22Rv1 (cell line): ENCODE measurements at regions not wholly inside any gene's neighbourhood (a gene's known extent, or its start where the extent isn't known, plus 50 kb on each side); places are given as distances from the start of the nearest gene placed in this dataset.

ENCODE experiments used
- H3K27ac ChIP-seq: fragments of 450-650 bp; 2 replicates; pipeline ENCODE4 v1.5.1; 2017
- CTCF ChIP-seq: fragments of 450-650 bp; IDR thresholded peaks from 2 replicates; pipeline ENCODE4 v1.5.1; 2017; ENCODE audit warnings: mild to moderate bottlenecking
- ZFX ChIP-seq: fragments of 450-650 bp; IDR thresholded peaks from 2 replicates; pipeline ENCODE4 v1.6.1; 2017; ENCODE audit warnings: antibody characterized with exemption, borderline replicate concordance

GRCh38 chr6:1146500-1146899 is 165.4 kb upstream of the FOXQ1 start:
- H3K27ac ChIP-seq: no peak overlapping the region
- TF ChIP-seq CTCF: no peak
- no peak for TF ChIP-seq ZFX

GRCh38 chr6:1145768-1146218 is 166.1 kb upstream of the FOXQ1 start:
- H3K27ac ChIP-seq: no peak overlapping the region
- TF ChIP-seq ZFX (no peak), CTCF (no peak)

GRCh38 chr6:1144842-1145767 is 166.8 kb upstream of the FOXQ1 start:
- H3K27ac ChIP-seq: no peak overlapping the region
- TF ChIP-seq CTCF (no peak), ZFX (no peak)

GRCh38 chr6:1143655-1144054 is 168.2 kb upstream of the FOXQ1 start:
- H3K27ac ChIP-seq: no peak overlapping the region
- TF ChIP-seq ZFX (no peak), CTCF (no peak)

- no peak for TF ChIP-seq ZFX
- TF ChIP-seq CTCF: no peak
- no peak overlapping the region for H3K27ac ChIP-seq
Observed at GRCh38 chr6:1139155-1139890, 172.6 kb upstream of the FOXQ1 start.

- H3K27ac ChIP-seq: no peak overlapping the region
- TF ChIP-seq CTCF: no peak
- TF ChIP-seq ZFX: no peak
Observed at GRCh38 chr6:1137849-1138248, 174.0 kb upstream of the FOXQ1 start.

GRCh38 chr6:1136827-1137226 is 175.1 kb upstream of the FOXQ1 start:
- no peak for TF ChIP-seq ZFX
- no peak for TF ChIP-seq CTCF
- no peak overlapping the region for H3K27ac ChIP-seq
